Endothelial cell of umbilical vein (primary cell): ENCODE measurements at regions not wholly inside any gene's neighbourhood (a gene's known extent, or its start where the extent isn't known, plus 50 kb on each side); places are given as distances from the start of the nearest gene placed in this dataset.

Source experiments
- BruUV-seq: library from RNA; stranded (reverse); fragments of 400-500 nt; replicated peaks from 2 replicates; lab custom pipeline; 2021; lab: Mats Ljungman, UMichigan
- CTCF ChIA-PET: fragments of 300-600, 350-600 bp; sonication (Branson Sonifier 250); formaldehyde crosslinking; loops from one replicate; lab custom pipeline; 2021; ENCODE audit warnings: antibody characterized with exemption, inconsistent platforms; lab: Charles Lee
- POLR2A ChIA-PET: fragments of 300-600, 350-600 bp; sonication (Branson Sonifier 250); formaldehyde crosslinking; loops from one replicate; lab custom pipeline; 2021; ENCODE audit warnings: antibody characterized with exemption, inconsistent platforms; lab: Charles Lee
- DNase-seq: peaks from one replicate; pipeline ENCODE4 v3.0.0-alpha.2; 2011; ENCODE audit warnings: low read depth, low spot score
- FAIRE-seq: peaks from 2 replicates; lab custom pipeline; 2011; peaks lifted over from hg19 to GRCh38; lab: Jason Lieb, UNC
- H2AFZ ChIP-seq: 2 replicates; pipeline ENCODE4 v1.6.0; 2012; ENCODE audit warnings: low read depth, low read length, control low read depth, inconsistent platforms
- H3K27ac ChIP-seq: 2 replicates; pipeline ENCODE4 v1.5.1; 2011; ENCODE audit warnings: low read depth, mild to moderate bottlenecking, control low read depth, low read length, moderate library complexity; ENCODE audit not compliant: insufficient read depth
- H3K27me3 ChIP-seq, 2 experiments: 2 replicates each; pipeline versions ENCODE4 v1.6.0 to v1.6.1; 2011; ENCODE audit warnings: low read length in 2 of 2, mixed read lengths in 1 of 2; ENCODE audit not compliant: control insufficient read depth in 2 of 2, insufficient read depth in 2 of 2
- H3K36me3 ChIP-seq, 2 experiments: 2 replicates in 1 of 2; 3 replicates in 1 of 2; pipeline ENCODE4 v1.5.1; 2011; ENCODE audit warnings: low read length in 2 of 2, mild to moderate bottlenecking in 1 of 2, moderate library complexity in 1 of 2; ENCODE audit not compliant: control insufficient read depth in 2 of 2, insufficient read depth in 2 of 2; ENCODE audit errors: extremely low read depth in 1 of 2
- H3K4me1 ChIP-seq: 3 replicates; pipeline ENCODE4 v1.5.1; 2011; ENCODE audit warnings: mild to moderate bottlenecking, low read length; ENCODE audit not compliant: control insufficient read depth, insufficient read depth; ENCODE audit errors: extremely low read depth
- H3K4me2 ChIP-seq: 2 replicates; pipeline ENCODE4 v1.6.1; 2011; ENCODE audit warnings: low read length, control low read depth, mixed read lengths; ENCODE audit not compliant: insufficient read depth
- H3K4me3 ChIP-seq, 3 experiments: fragments of 200-600 bp in 1 of 3; sonication (generic), shearing (Covaris generic) in 1 of 3; replicated peaks in 1 of 3; 2 replicates each; pipeline ENCODE4 v1.5.1; 2011 to 2016; ENCODE audit warnings: control low read depth in 3 of 3, low read length in 3 of 3, mild to moderate bottlenecking in 2 of 3, inconsistent platforms in 1 of 3, low read depth in 1 of 3, moderate library complexity in 1 of 3; ENCODE audit not compliant: insufficient read depth in 1 of 3
- H3K79me2 ChIP-seq: 2 replicates; pipeline ENCODE4 v1.6.0; 2012; ENCODE audit warnings: low read length, inconsistent platforms; ENCODE audit not compliant: control insufficient read depth, insufficient read depth
- H3K9ac ChIP-seq: replicated peaks from 2 replicates; pipeline ENCODE3; 2011; ENCODE audit warnings: low read length, control low read depth; ENCODE audit not compliant: insufficient read depth; ENCODE audit errors: extremely low read depth
- H3K9me1 ChIP-seq: replicated peaks from 3 replicates; pipeline ENCODE4 v1.6.0; 2011; ENCODE audit warnings: mild to moderate bottlenecking, low read length; ENCODE audit not compliant: control insufficient read depth, insufficient read depth; ENCODE audit errors: extremely low read depth
- H3K9me3 ChIP-seq: replicated peaks from 2 replicates; pipeline ENCODE4 v1.5.1; 2012; ENCODE audit warnings: low read length, inconsistent platforms; ENCODE audit not compliant: control insufficient read depth, insufficient read depth
- H4K20me1 ChIP-seq: replicated peaks from 2 replicates; pipeline ENCODE3; 2011; ENCODE audit warnings: mild to moderate bottlenecking, low read length; ENCODE audit not compliant: control insufficient read depth, insufficient read depth; ENCODE audit errors: extremely low read depth
- EZH2 ChIP-seq: IDR thresholded peaks from 2 replicates; pipeline ENCODE4 v1.6.1; 2012; ENCODE audit warnings: borderline replicate concordance, low read depth, mild to moderate bottlenecking, moderate library complexity, low read length, inconsistent platforms; ENCODE audit not compliant: severe bottlenecking
- FOS ChIP-seq: IDR thresholded peaks from 2 replicates; pipeline ENCODE4 v1.6.1; 2011; ENCODE audit warnings: mild to moderate bottlenecking, low read length, moderate library complexity, borderline replicate concordance; ENCODE audit not compliant: insufficient read depth
- GATA2 ChIP-seq: IDR thresholded peaks from 2 replicates; pipeline ENCODE4 v1.7.0; 2011; ENCODE audit warnings: low read depth, mild to moderate bottlenecking, moderate library complexity, mixed read lengths, low read length; ENCODE audit not compliant: insufficient read length, insufficient read depth
- JUN ChIP-seq: IDR thresholded peaks from 2 replicates; pipeline ENCODE4 v1.6.1; 2011; ENCODE audit warnings: borderline replicate concordance, low read depth; ENCODE audit not compliant: insufficient read length, insufficient read depth
- MAX ChIP-seq: IDR thresholded peaks from 2 replicates; pipeline ENCODE4 v1.6.1; 2011; ENCODE audit not compliant: insufficient read depth, insufficient read length
- MYC ChIP-seq: IDR thresholded peaks from one replicate; pipeline ENCODE4 v1.6.1; 2011; ENCODE audit warnings: mild to moderate bottlenecking, low read depth, low read length
- POLR2A ChIP-seq: IDR thresholded peaks from 2 replicates; pipeline ENCODE4 v1.6.1; 2012; ENCODE audit warnings: low read depth, mild to moderate bottlenecking, control low read depth, low read length
- POLR2AphosphoS5 ChIP-seq: IDR thresholded peaks from 2 replicates; pipeline ENCODE4 v1.6.1; 2012; ENCODE audit warnings: low read depth, mild to moderate bottlenecking, control low read depth, low read length, moderate library complexity; ENCODE audit not compliant: insufficient read depth
- dilution Hi-C: fragments of 300-500 bp; cut with MboI; formaldehyde crosslinking; loops from one replicate; pipeline ENCODE4 v1.15.0; 2019; ENCODE audit warnings: low sequenced_read_pairs; ENCODE audit not compliant: extremely low pct_ligation_motif_present
- intact Hi-C: fragments of 100-400 bp; cut with micrococcal nuclease; formaldehyde crosslinking; loops from one replicate; pipeline ENCODE4 v1.10.0; 2022
- TF ChIP-seq, protein P1 (sequence below), 2 donors: IDR thresholded peaks; 1 replicate in 1 of 2; 2 replicates in 1 of 2; pipeline ENCODE4 v1.5.1; 2011; ENCODE audit warnings: low read length in 2 of 2, mild to moderate bottlenecking in 2 of 2, moderate library complexity in 2 of 2, control low read depth in 1 of 2, inconsistent platforms in 1 of 2, low read depth in 1 of 2; ENCODE audit not compliant: insufficient read depth in 1 of 2; ENCODE audit errors: extremely low read depth in 1 of 2

GRCh38 chr1:93810316-93810715 is 68.7 kb downstream of the DNTTIP2 start:
- H3K9me3 ChIP-seq = no peaks in the 10 kb centered on the region
- BruUV-seq = no TSS peak
- no peak overlapping the region for H3K9ac ChIP-seq
- no peaks in the 10 kb centered on the region for H3K9me1 ChIP-seq
- no peak overlapping the region for H3K4me3 ChIP-seq
- dilution Hi-C loops (loop anchor here (25.0 kb wide), 1 partner anchor 148 kb away; no protein-coding TSS in a partner anchor), intact Hi-C loops (loop anchor here (5.0 kb wide), 1 partner anchor 243 kb away; no protein-coding TSS in a partner anchor)
- TF ChIP-seq EZH2 = no peak
- no peak for TF ChIP-seq MYC
- TF ChIP-seq FOS = no peak
- TF ChIP-seq GATA2 = no peak
- TF ChIP-seq, protein P1, sequence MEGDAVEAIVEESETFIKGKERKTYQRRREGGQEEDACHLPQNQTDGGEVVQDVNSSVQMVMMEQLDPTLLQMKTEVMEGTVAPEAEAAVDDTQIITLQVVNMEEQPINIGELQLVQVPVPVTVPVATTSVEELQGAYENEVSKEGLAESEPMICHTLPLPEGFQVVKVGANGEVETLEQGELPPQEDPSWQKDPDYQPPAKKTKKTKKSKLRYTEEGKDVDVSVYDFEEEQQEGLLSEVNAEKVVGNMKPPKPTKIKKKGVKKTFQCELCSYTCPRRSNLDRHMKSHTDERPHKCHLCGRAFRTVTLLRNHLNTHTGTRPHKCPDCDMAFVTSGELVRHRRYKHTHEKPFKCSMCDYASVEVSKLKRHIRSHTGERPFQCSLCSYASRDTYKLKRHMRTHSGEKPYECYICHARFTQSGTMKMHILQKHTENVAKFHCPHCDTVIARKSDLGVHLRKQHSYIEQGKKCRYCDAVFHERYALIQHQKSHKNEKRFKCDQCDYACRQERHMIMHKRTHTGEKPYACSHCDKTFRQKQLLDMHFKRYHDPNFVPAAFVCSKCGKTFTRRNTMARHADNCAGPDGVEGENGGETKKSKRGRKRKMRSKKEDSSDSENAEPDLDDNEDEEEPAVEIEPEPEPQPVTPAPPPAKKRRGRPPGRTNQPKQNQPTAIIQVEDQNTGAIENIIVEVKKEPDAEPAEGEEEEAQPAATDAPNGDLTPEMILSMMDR (IDR thresholded peaks at IDR 0.05; ENCODE audit: extremely low read depth in 1 of 2, insufficient read depth in 1 of 2, low read depth in 1 of 2, low read length in 2 of 2) = no peak
- TF ChIP-seq MAX = no peak
- TF ChIP-seq POLR2AphosphoS5 = no peak
- no peak for TF ChIP-seq JUN
- no peak for TF ChIP-seq POLR2A
- POLR2A ChIA-PET = no interaction called here
- no peaks in the 10 kb centered on the region for H3K79me2 ChIP-seq
- H3K27ac ChIP-seq = no peak overlapping the region
- CTCF ChIA-PET = interaction anchor here (1.0 to 8.4 kb wide), 3 partner anchors 75 to 181 kb away, joined by 3 to 490 read pairs (median 122); partner anchors contain the start of gene BCAR3
- H3K36me3 ChIP-seq = no peaks in the 10 kb centered on the region
- H3K4me2 ChIP-seq = no peak overlapping the region
- H4K20me1 ChIP-seq = no peaks in the 10 kb centered on the region
- H2AFZ ChIP-seq = no peak overlapping the region
- H3K27me3 ChIP-seq = no peaks in the 10 kb centered on the region
- H3K4me1 ChIP-seq = peaks cover 18% of the 10 kb centered on the region
- FAIRE-seq (no peak), DNase-seq (no peak)
